ENCODE measurements at regions not wholly inside any gene's neighbourhood (a gene's known extent, or its start where the extent isn't known, plus 50 kb on each side); places are given as distances from the start of the nearest gene placed in this dataset.

DNA sequence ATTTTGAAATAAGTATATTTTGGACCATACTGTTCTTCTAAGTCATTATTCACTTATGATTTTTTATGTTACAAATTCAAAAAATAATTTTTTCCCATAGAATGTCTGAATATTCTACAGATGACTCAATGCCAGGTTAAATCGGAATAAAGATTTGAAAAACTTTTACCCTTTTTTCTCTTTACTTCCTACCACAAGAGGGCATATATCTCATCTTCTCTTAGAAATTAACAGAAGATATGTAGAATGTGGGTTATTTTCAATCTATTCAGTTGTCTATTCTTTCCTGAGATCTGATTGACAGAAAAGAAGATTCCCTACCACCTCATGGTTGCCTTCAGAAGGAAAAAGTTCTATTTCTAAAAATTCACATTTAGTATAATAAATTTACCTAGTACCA, 53.0 kb upstream of the KITLG start:
- DNase-seq (ENCODE audit: low read depth): no peak

GRCh38 chr12:88630561-88630960, 50.3 kb upstream of the KITLG start:
- DNase-seq (ENCODE audit: low read depth): no peak
